Lung (tissue), 11 donors: ENCODE measurements at regions not wholly inside any gene's neighbourhood (a gene's known extent, or its start where the extent isn't known, plus 50 kb on each side); places are given as distances from the start of the nearest gene placed in this dataset.

ENCODE experiments used
- ATAC-seq: fragments of 200-7000 bp; cut with Tn5 transposase; one replicate; pipeline ENCODE4 v1.9.1; 2020; ENCODE audit warnings: moderate number of reproducible peaks; ENCODE audit not compliant: insufficient read depth, low FRiP score
- DNase-seq, 3 donors: peaks; one replicate each; pipeline ENCODE4 v3.0.0-alpha.2; 2013 to 2017
- H3K27ac ChIP-seq, 2 donors: one replicate each; pipeline ENCODE4 v1.5.1; 2013; ENCODE audit warnings: mild to moderate bottlenecking in 2 of 2, moderate library complexity in 2 of 2, control low read depth in 1 of 2, inconsistent platforms in 1 of 2, low read depth in 1 of 2, low read length in 1 of 2
- H3K27me3 ChIP-seq, 3 donors: one replicate each; pipeline ENCODE4 v1.5.1; 2013; ENCODE audit warnings: low read length in 2 of 3; ENCODE audit not compliant: control insufficient read depth in 3 of 3, insufficient read depth in 3 of 3
- H3K36me3 ChIP-seq, 4 donors: one replicate each; pipeline ENCODE4 v1.5.1; 2013; ENCODE audit warnings: low read length in 4 of 4, mild to moderate bottlenecking in 1 of 4, moderate library complexity in 1 of 4; ENCODE audit not compliant: control insufficient read depth in 4 of 4, insufficient read depth in 4 of 4
- H3K4me1 ChIP-seq, 5 donors: one replicate each; pipeline ENCODE4 v1.5.1; 2013; ENCODE audit warnings: low read length in 5 of 5, mild to moderate bottlenecking in 2 of 5, moderate library complexity in 1 of 5; ENCODE audit not compliant: control insufficient read depth in 5 of 5, insufficient read depth in 5 of 5
- H3K4me3 ChIP-seq: one replicate; pipeline ENCODE4 v1.5.1; 2013; ENCODE audit warnings: mild to moderate bottlenecking, control low read depth, moderate library complexity
- H3K9ac ChIP-seq, 2 donors: one replicate each; pipeline ENCODE4 v1.5.1; 2013; ENCODE audit warnings: low read length in 2 of 2, control low read depth in 1 of 2; ENCODE audit not compliant: insufficient read depth in 1 of 2
- H3K9me3 ChIP-seq, 4 donors: one replicate each; pipeline ENCODE4 v1.5.1; 2013; ENCODE audit warnings: low read length in 3 of 4, mild to moderate bottlenecking in 1 of 4, moderate library complexity in 1 of 4; ENCODE audit not compliant: control insufficient read depth in 4 of 4, insufficient read depth in 3 of 4
- WGBS, 2 donors: extraction: QIAGEN DNeasy Blood & Tissue Kit; methylation state at CpG; one replicate each; pipeline ENCODE4 v1.1.7; 2013; 5-methylcytosine and 5-hydroxymethylcytosine counted together
- TF ChIP-seq, protein P1 (sequence below): IDR thresholded peaks from 2 replicates; pipeline ENCODE4 v1.5.1; 2012; ENCODE audit warnings: mild to moderate bottlenecking; ENCODE audit errors: control extremely low read depth, extremely low read depth
- donor health status: control.
- donor health status: control.
- donor health status: Bipolar disorder and iron deficiency.
- donor health status: healthy.
- donor health status: DM: yes; HTN: yes; CAD: no.

DNA sequence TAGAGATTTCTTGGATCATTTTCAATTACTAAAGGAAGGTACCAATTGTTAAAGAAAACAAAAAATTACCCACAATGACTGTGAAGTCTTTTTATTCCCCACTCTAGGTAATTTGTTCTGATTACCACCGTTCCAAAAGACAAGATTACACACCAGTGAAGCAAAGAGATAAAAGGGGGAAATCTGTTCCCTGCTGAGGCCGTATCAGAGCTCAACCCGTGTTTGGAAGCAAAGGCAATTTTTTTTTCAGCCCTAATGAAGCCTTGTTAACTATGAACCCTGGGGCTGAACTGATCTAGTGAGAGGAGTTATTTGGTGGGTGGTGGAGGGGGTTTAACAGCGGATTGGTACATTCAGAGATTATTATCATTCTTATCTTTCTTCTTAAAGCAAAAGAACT lies 128.5 kb downstream of the ALDH8A1 start:
- Histone ChIP-seq H3K9me3 (no peaks in the 10 kb centered on the region), H3K27ac (no peak overlapping the region), H3K36me3 (no peaks in the 10 kb centered on the region), H3K9ac (no peak overlapping the region), H3K27me3 (no peaks in the 10 kb centered on the region), H3K4me1 (peaks cover 0 to 4% (median 0%) of the 10 kb centered on the region in 5 donors), H3K4me3 (no peak overlapping the region)
- no peak for ATAC-seq
- TF ChIP-seq, protein P1, sequence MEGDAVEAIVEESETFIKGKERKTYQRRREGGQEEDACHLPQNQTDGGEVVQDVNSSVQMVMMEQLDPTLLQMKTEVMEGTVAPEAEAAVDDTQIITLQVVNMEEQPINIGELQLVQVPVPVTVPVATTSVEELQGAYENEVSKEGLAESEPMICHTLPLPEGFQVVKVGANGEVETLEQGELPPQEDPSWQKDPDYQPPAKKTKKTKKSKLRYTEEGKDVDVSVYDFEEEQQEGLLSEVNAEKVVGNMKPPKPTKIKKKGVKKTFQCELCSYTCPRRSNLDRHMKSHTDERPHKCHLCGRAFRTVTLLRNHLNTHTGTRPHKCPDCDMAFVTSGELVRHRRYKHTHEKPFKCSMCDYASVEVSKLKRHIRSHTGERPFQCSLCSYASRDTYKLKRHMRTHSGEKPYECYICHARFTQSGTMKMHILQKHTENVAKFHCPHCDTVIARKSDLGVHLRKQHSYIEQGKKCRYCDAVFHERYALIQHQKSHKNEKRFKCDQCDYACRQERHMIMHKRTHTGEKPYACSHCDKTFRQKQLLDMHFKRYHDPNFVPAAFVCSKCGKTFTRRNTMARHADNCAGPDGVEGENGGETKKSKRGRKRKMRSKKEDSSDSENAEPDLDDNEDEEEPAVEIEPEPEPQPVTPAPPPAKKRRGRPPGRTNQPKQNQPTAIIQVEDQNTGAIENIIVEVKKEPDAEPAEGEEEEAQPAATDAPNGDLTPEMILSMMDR = no peak
- DNase-seq = no peak
- WGBS, 2 donors = 67 to 81% methylated on average over 4 of the region's 4 CpGs

DNA sequence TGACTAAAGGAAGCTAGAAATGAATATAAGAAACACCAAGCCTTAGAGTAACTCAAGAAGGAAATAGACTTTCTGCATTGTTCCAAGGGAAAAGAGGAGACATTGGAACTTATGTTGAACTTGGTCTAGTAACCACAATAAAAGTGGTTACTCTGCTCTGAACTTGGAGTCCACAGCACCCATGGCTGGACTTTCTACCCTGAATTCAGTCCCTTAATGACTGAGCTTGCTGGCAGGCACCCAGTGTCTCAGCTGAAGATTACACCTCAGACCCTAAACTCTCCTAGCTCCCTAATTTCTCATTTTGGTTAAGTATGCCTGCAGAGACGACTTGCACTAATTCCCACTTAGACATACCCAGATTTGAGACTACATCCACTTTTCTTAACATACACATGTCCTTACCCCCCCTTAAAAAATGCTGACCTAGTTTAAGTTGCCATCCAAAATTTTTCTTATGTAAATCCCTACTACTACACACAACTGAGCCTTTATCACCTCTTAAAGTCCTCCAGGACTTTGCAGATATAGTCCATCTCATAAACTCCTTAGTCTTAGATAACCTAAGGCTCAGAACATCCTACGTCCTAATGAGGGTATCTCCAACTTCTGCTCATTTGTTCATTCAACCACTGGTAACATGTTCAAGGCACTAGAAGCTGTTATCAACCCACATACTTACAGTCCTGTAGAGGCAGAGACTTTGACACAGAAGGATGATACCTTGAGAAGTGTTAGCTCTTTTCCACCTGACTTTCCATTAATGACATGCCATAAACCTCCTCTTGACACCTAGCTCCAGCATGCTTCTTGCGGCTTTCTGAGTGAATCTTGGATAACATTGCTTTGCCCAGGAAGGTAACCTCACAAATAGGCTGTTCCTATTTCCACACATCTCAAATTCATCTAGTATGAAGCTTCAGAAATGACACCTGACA lies 129.8 kb downstream of the ALDH8A1 start:
- H3K9me3 ChIP-seq = no peaks in the 10 kb centered on the region
- H3K27ac ChIP-seq = no peak overlapping the region
- TF ChIP-seq, protein P1 = no peak
- WGBS, 2 donors = 93 to 95% methylated on average over 3 of the region's 3 CpGs
- no peak for DNase-seq
- no peaks in the 10 kb centered on the region for H3K36me3 ChIP-seq
- no peak overlapping the region for H3K9ac ChIP-seq
- H3K27me3 ChIP-seq = no peaks in the 10 kb centered on the region
- H3K4me3 ChIP-seq = no peak overlapping the region
- no peak for ATAC-seq
- peaks cover 0 to 4% (median 0%) of the 10 kb centered on the region in 5 donors for H3K4me1 ChIP-seq

DNA sequence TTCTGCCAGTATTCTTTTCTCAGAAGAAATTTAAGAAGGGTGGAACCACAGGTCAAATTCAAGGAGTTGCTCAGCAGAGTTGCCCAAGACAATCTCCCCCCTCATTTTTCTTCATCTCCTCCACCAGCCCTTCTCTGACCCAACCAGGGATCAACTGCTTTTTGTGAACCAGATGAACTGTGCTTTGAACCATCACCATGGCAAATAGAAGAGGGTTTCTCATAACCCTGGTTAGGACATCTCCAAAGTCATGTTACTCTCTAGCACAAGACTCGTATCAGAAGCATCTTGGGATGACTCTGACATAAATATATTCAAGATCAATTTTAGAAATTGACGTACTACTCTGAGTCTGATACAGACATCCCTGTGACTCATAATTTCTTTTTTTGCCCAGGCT lies 130.7 kb downstream of the ALDH8A1 start:
- H3K27ac ChIP-seq = no peak overlapping the region
- DNase-seq = no peak
- no peak overlapping the region for H3K9ac ChIP-seq
- 93 to 95% methylated on average over 2 of the region's 2 CpGs for WGBS, 2 donors
- H3K4me1 ChIP-seq = peaks cover 0 to 4% (median 0%) of the 10 kb centered on the region in 5 donors
- no peaks in the 10 kb centered on the region for H3K9me3 ChIP-seq
- H3K4me3 ChIP-seq = no peak overlapping the region
- no peaks in the 10 kb centered on the region for H3K27me3 ChIP-seq
- TF ChIP-seq, protein P1 = no peak
- H3K36me3 ChIP-seq = no peaks in the 10 kb centered on the region
- no peak for ATAC-seq
